ENCODE measurements at regions not wholly inside any gene's neighbourhood (a gene's known extent, or its start where the extent isn't known, plus 50 kb on each side); places are given as distances from the start of the nearest gene placed in this dataset.
A peak's percentile ranks its signal among the peaks of the same experiment; 100 is the strongest.

DNA sequence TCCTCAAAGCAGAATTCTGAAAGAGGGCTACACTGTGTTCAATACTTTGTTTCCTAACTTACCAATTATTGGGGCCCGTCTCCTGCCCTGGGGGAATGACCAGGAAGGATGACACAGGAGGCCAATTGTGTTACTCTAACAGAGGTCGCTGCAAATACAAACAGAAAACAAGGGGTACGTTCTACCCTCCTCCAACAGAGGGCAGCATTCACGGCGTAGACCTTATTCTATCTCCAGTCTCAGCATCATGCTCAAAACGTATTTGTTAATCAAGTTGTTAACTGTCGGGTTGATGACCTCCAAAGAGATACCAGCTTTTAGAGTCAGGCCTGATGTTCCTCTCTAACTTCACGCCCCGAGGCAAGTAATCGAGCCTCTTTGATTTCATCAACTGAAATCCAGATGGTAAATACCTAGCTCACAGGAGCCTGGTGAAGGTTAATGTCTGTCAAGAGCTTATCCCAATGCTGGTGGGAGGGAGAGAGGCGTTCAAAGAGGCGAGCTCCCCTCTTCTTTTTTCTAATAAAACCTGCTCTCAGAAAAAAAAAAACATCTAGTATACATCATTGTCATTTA, 181.0 kb upstream of the KCNIP4 start:
- TF ChIP-seq, protein P1, sequence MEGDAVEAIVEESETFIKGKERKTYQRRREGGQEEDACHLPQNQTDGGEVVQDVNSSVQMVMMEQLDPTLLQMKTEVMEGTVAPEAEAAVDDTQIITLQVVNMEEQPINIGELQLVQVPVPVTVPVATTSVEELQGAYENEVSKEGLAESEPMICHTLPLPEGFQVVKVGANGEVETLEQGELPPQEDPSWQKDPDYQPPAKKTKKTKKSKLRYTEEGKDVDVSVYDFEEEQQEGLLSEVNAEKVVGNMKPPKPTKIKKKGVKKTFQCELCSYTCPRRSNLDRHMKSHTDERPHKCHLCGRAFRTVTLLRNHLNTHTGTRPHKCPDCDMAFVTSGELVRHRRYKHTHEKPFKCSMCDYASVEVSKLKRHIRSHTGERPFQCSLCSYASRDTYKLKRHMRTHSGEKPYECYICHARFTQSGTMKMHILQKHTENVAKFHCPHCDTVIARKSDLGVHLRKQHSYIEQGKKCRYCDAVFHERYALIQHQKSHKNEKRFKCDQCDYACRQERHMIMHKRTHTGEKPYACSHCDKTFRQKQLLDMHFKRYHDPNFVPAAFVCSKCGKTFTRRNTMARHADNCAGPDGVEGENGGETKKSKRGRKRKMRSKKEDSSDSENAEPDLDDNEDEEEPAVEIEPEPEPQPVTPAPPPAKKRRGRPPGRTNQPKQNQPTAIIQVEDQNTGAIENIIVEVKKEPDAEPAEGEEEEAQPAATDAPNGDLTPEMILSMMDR (IDR thresholded peaks at IDR 0.05), result peak in 9 of 12 donors; percentile 22 to 47 (median 27)
- TF ChIP-seq POLR2A (IDR thresholded peaks at IDR 0.05), result no peak

Measured in heart left ventricle (tissue), 13 donors.